Stomach (tissue), 8 donors: ENCODE measurements at regions not wholly inside any gene's neighbourhood (a gene's known extent, or its start where the extent isn't known, plus 50 kb on each side); places are given as distances from the start of the nearest gene placed in this dataset.
A peak's percentile ranks its signal among the peaks of the same experiment; 100 is the strongest.

ENCODE experiments used
- DNase-seq, 2 donors: peaks; one replicate each; pipeline versions ENCODE4 v3.0.0 to v3.0.0-alpha.2; 2013 to 2019
- H3K27ac ChIP-seq, 5 donors: fragments of 200-600 bp in 4 of 5; sonication (generic) in 4 of 5; one replicate each; pipeline ENCODE4 v1.5.1; 2013 to 2019; ENCODE audit warnings: mild to moderate bottlenecking in 1 of 5, moderate library complexity in 1 of 5
- H3K27me3 ChIP-seq, 3 donors: fragments of 200-600 bp; sonication (generic); one replicate each; pipeline ENCODE4 v1.5.1; 2017 to 2019; ENCODE audit warnings: mixed run types in 1 of 3
- H3K36me3 ChIP-seq, 4 donors: fragments of 200-600 bp; sonication (generic); 1 replicate in 3 of 4; 2 replicates in 1 of 4; pipeline ENCODE4 v1.5.1; 2016 to 2019
- H3K4me1 ChIP-seq, 4 donors: fragments of 200-600 bp; sonication (generic); one replicate each; pipeline ENCODE4 v1.5.1; 2016 to 2019
- H3K4me3 ChIP-seq, 4 donors: fragments of 200-600 bp; sonication (generic) in 3 of 4; one replicate each; pipeline ENCODE4 v1.5.1; 2016 to 2019; ENCODE audit warnings: mild to moderate bottlenecking in 1 of 4
- H3K9me3 ChIP-seq, 4 donors: fragments of 200-600 bp; sonication (generic); one replicate each; pipeline ENCODE4 v1.5.1; 2016 to 2019
- EP300 ChIP-seq: sonication (generic); formaldehyde crosslinking; IDR thresholded peaks from one replicate; pipeline ENCODE4 v1.6.1; 2017; ENCODE audit warnings: antibody characterized with exemption
- POLR2A ChIP-seq, 4 donors: fragments of 450-650 bp; IDR thresholded peaks; one replicate each; pipeline ENCODE4 v1.6.1; 2016; ENCODE audit warnings: antibody characterized with exemption in 4 of 4, control low read depth in 2 of 4, mild to moderate bottlenecking in 1 of 4, moderate library complexity in 1 of 4
- POLR2AphosphoS5 ChIP-seq, 3 donors: sonication (generic); formaldehyde crosslinking; IDR thresholded peaks; one replicate each; pipeline ENCODE4 v1.6.1; 2016; ENCODE audit warnings: antibody characterized with exemption in 3 of 3
- WGBS, 5 donors: extraction: QIAGEN DNeasy Blood & Tissue Kit in 3 of 5; methylation state at CpG; one replicate each; pipeline versions ENCODE4 v1.1.5 to v1.1.7; 2013 to 2018; 5-methylcytosine and 5-hydroxymethylcytosine counted together
- intact Hi-C: fragments of 100-400 bp; cut with DNase I; formaldehyde crosslinking; loops from one replicate; pipeline ENCODE4 v1.15.1; 2023; ENCODE audit warnings: low total_unique reads
- TF ChIP-seq, protein P1 (sequence below), 7 experiments: fragments of 450-650 bp in 4 of 7; fragments of 200-600 bp in 3 of 7; sonication (generic) in 3 of 7; IDR thresholded peaks; one replicate each; pipeline ENCODE4 v1.5.1; 2016 to 2019; ENCODE audit warnings: antibody characterized with exemption in 7 of 7, control low read depth in 2 of 7, mild to moderate bottlenecking in 1 of 7
- donor health status: healthy with polysubstance abuse.
- donor health status: Bipolar disorder and iron deficiency.
- donor health status: healthy.

DNA sequence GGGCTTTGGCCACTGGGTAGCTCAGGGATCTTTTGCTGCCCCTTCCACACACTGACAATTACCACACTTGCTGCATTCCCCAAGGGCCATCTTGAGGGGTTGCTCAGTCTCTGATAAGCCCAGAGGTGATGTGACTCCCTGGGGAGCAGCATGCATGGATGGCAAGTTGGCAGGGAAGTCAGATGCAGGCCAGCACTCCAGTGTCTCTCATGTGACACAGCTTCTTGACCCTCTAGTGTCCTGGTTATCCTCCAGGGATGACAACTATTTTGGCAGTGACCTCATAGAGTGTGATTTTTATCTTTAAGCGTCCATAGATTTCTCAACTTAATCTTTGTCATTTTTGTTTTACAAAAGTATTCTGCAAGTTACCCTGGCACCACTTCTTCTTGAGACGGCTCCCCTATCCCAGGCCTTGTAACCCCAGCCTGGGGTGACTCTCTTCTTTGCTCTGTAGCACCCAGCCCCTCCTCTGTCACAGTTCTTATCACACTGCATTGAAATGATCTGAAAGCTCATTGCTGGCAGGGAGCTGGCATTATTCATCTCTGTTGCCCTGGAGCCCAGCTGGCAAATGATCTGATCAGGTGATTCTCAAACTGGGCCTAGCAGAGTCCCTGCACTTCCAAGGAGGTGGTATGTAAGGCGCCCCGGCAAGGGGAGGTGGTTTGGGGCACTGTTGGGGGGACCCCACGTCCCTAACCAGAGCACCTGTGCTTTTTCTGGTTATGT, 72.6 kb downstream of the TENT5C start:
- intact Hi-C loops, result no loop called here
- TF ChIP-seq, protein P1, sequence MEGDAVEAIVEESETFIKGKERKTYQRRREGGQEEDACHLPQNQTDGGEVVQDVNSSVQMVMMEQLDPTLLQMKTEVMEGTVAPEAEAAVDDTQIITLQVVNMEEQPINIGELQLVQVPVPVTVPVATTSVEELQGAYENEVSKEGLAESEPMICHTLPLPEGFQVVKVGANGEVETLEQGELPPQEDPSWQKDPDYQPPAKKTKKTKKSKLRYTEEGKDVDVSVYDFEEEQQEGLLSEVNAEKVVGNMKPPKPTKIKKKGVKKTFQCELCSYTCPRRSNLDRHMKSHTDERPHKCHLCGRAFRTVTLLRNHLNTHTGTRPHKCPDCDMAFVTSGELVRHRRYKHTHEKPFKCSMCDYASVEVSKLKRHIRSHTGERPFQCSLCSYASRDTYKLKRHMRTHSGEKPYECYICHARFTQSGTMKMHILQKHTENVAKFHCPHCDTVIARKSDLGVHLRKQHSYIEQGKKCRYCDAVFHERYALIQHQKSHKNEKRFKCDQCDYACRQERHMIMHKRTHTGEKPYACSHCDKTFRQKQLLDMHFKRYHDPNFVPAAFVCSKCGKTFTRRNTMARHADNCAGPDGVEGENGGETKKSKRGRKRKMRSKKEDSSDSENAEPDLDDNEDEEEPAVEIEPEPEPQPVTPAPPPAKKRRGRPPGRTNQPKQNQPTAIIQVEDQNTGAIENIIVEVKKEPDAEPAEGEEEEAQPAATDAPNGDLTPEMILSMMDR (IDR thresholded peaks at IDR 0.05), result no peak
- TF ChIP-seq POLR2AphosphoS5 (IDR thresholded peaks at IDR 0.05) (no peak), POLR2A (IDR thresholded peaks at IDR 0.05) (no peak), EP300 (no peak)
- 35 to 48% (median 45%) methylated on average over 5 of the region's 5 CpGs for WGBS, 5 donors
- H3K36me3 ChIP-seq, result no peaks in the 10 kb centered on the region
- peak in 1 of 2 donors; percentile 66 for DNase-seq
- H3K4me3 ChIP-seq, result no peak overlapping the region
- peak overlapping the region in 4 of 5 donors; percentile 48 to 77 (median 54) for H3K27ac ChIP-seq
- H3K9me3 ChIP-seq, result no peaks in the 10 kb centered on the region
- no peaks in the 10 kb centered on the region for H3K27me3 ChIP-seq
- H3K4me1 ChIP-seq, result peaks cover 30 to 56% (median 43%) of the 10 kb centered on the region in 4 donors

- 34 to 60% (median 48%) methylated on average over 3 of the region's 3 CpGs for WGBS, 5 donors
- no peak for DNase-seq
- TF ChIP-seq POLR2A (IDR thresholded peaks at IDR 0.05) (no peak), EP300 (no peak), POLR2AphosphoS5 (IDR thresholded peaks at IDR 0.05) (no peak)
- TF ChIP-seq, protein P1 (IDR thresholded peaks at IDR 0.05), result no peak
- no peak overlapping the region for H3K4me3 ChIP-seq
- H3K27ac ChIP-seq, result peak overlapping the region in 3 of 5 donors; percentile 48 to 55 (median 52)
- intact Hi-C loops, result no loop called here
- H3K27me3 ChIP-seq, result no peaks in the 10 kb centered on the region
- H3K9me3 ChIP-seq, result no peaks in the 10 kb centered on the region
- no peaks in the 10 kb centered on the region for H3K36me3 ChIP-seq
- peaks cover 28 to 53% (median 39%) of the 10 kb centered on the region in 4 donors for H3K4me1 ChIP-seq
These were observed 73.5 kb downstream of the TENT5C start for GRCh38 chr1:117679299-117679698.

GRCh38 chr1:117679868-117680267, 74.0 kb downstream of the TENT5C start:
- TF ChIP-seq, protein P1 (IDR thresholded peaks at IDR 0.05), result no peak
- TF ChIP-seq POLR2AphosphoS5 (IDR thresholded peaks at IDR 0.05) (no peak), EP300 (no peak), POLR2A (IDR thresholded peaks at IDR 0.05) (no peak)
- 50 to 54% (median 54%) methylated on average over 4 of the region's 4 CpGs for WGBS, 5 donors
- intact Hi-C loops, result no loop called here
- Histone ChIP-seq H3K27me3 (no peaks in the 10 kb centered on the region), H3K4me3 (no peak overlapping the region), H3K9me3 (no peaks in the 10 kb centered on the region), H3K4me1 (peaks cover 23 to 48% (median 34%) of the 10 kb centered on the region in 4 donors), H3K36me3 (no peaks in the 10 kb centered on the region), H3K27ac (peak overlapping the region in 2 of 5 donors; percentile 16 to 55)
- no peak for DNase-seq

GRCh38 chr1:117680316-117681002, 74.6 kb downstream of the TENT5C start:
- Histone ChIP-seq H3K27ac (peak overlapping the region in 1 of 5 donors; percentile 16), H3K4me3 (no peak overlapping the region), H3K9me3 (no peaks in the 10 kb centered on the region), H3K36me3 (no peaks in the 10 kb centered on the region), H3K27me3 (no peaks in the 10 kb centered on the region), H3K4me1 (peaks cover 20 to 46% (median 31%) of the 10 kb centered on the region in 4 donors)
- WGBS, 5 donors, result 83 to 92% (median 92%) methylated on average over 9 of the region's 9 CpGs
- TF ChIP-seq POLR2A (IDR thresholded peaks at IDR 0.05), result no peak
- TF ChIP-seq EP300, result no peak
- TF ChIP-seq, protein P1 (IDR thresholded peaks at IDR 0.05), result no peak
- TF ChIP-seq POLR2AphosphoS5 (IDR thresholded peaks at IDR 0.05), result no peak
- no peak for DNase-seq
- intact Hi-C loops, result no loop called here
